DMS53 (cell line): ENCODE measurements at regions not wholly inside any gene's neighbourhood (a gene's known extent, or its start where the extent isn't known, plus 50 kb on each side); places are given as distances from the start of the nearest gene placed in this dataset.
A peak's percentile ranks its signal among the peaks of the same experiment; 100 is the strongest.
"Not testable (repeated sequence)": the region's sequence is repeated elsewhere in the genome, so short reads cannot be mapped to it uniquely, and the experiment has no call there.

Source experiments
- DNase-seq: peaks from one replicate; lab custom pipeline; 2025; lab: John Stamatoyannopoulos, UW

GRCh38 chr20:12113468-12114371, 196.0 kb downstream of the BTBD3 start:
- peak; percentile 46 for DNase-seq

DNA sequence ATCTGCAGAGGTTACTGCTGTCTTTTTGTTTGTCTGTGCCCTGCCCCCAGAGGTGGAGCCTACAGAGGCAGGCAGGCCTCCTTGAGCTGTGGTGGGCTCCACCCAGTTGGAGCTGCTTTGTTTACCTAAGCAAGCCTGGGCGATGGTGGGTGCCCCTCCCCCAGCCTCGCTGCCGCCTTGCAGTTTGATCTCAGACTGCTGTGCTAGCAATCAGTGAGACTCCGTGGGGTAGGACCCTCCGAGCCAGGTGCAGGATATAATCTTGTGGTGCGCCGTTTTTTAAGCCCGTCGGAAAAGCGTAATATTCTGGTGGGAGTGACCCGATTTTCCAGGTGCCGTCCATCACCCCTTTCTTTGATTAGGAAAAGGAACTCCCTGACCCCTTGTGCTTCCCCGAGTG, 211.4 kb downstream of the BTBD3 start:
- not testable (repeated sequence) for DNase-seq

DNA sequence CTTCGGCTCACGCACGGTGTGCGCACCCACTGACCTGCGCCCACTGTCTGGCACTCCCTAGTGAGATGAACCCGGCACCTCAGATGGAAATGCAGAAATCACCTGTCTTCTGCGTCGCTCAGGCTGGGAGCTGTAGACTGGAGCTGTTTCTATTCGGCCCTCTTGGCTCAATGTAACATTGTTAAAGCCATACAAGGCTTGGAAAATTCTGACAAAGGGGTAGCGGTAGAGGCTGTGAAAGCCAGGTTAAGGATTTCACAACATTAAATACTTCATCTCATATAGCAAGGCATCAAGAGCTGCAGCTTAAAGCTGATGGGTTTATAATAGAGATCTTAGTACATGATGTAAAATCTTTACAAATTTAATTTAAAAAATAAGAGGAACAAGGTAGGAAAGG, 211.8 kb downstream of the BTBD3 start:
- peak; percentile 53 for DNase-seq

GRCh38 chr20:12130781-12131180, 213.1 kb downstream of the BTBD3 start:
- DNase-seq, result no peak

DNA sequence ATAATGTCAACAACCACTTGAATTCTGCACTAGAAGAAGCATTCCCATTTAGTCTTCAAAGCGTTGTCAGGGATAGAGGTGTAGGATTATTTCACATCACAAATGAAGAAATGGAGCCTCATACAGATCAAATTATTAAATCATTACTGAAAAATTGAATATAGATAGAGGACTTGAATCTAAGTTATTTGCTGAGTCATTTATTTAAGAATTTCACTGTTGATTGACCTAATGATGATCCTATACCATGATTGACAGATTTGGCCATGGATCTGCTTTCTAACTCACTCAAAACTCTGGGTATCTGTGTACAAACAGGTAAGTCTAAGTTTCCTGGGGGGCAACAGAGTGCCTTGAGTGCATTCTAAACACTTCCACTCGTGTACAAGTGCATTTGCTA, 215.9 kb downstream of the BTBD3 start:
- DNase-seq, result no peak

DNA sequence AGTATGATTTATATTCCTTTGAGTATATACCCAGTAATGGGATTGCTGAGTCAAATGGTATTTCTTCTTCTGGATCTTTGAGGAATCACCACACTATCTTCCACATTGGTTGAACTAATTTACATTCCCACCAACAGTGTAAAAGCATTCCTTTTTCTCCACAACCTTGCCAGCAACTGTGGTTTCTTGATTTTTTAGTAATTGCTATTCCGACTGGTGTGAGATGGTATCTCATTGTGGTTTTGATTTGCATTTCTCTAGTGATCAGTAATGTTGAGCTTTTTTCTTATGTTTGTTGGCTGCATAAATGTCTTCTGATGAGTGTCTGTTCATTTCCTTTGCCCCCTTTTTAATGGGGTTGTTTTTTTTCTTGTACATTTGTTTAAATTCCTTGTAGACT, 228.3 kb downstream of the BTBD3 start:
- DNase-seq, result not testable (repeated sequence)

DNA sequence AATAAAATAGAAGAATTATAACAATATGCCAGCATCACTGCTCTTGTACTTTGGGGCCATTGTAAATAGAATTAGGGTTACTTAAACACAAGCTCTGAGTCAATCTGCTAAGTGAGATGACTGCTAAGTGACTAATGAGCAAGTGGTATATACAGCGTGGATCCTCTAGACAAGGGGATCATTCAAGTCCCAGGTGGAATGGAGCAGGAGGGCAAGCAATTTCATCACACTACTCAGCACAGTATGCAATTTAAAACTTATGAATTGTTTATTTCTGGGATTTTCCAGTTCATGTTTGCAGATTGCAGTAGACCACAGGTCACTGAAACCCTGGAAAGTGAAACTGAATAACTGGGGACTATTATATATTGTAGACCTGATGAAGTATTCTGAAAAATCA, 235.3 kb downstream of the BTBD3 start:
- DNase-seq, result peak; percentile 18

DNA sequence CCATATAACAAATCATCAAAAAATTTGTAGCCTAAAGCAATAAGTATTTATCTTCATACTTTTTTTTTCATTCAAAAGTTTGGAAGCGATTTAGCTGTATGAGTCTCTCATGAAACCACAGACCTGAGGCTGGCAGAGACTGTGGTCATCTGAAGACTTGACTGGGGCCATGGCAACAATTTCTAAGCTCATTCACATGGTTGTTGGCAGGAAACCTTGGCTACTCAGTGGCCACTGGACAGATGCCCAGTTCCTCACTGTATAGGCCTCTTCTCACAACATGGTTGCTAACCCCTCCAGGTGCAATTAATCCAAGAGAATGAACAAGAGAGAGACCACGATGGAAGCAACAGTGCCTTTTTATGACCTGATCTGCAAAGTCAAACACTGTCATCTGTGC, 235.9 kb downstream of the BTBD3 start:
- DNase-seq, result peak; percentile 20

DNA sequence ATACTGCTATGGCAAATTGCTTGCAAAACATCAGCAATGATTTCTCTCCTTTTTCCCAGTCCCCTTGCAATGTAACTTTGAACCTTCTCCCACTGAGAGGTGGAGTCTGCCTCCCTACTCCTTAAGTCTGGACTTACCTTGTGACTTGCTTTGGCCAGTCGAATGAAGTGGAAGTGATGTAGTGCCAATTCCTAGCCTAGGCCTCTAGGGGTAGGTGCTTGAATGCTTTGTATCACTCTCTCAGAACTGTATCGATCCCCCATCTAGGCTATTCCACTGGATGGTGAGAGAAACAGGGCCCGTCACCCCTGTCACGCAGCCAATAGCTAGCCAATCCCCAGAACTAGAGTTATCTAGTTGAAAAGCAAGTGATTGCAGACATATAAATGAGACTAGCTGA, 238.6 kb downstream of the BTBD3 start:
- DNase-seq, result no peak

- DNase-seq, result no peak
These were observed 241.6 kb downstream of the BTBD3 start for GRCh38 chr20:12159261-12159660.

- DNase-seq, result peak; percentile 19
These were observed 244.0 kb downstream of the BTBD3 start for GRCh38 chr20:12161734-12162133.

- DNase-seq, result peak; percentile 8
These were observed 248.5 kb downstream of the BTBD3 start for GRCh38 chr20:12166053-12166717.

GRCh38 chr20:12170406-12170805, 252.7 kb downstream of the BTBD3 start:
- DNase-seq, result no peak

DNA sequence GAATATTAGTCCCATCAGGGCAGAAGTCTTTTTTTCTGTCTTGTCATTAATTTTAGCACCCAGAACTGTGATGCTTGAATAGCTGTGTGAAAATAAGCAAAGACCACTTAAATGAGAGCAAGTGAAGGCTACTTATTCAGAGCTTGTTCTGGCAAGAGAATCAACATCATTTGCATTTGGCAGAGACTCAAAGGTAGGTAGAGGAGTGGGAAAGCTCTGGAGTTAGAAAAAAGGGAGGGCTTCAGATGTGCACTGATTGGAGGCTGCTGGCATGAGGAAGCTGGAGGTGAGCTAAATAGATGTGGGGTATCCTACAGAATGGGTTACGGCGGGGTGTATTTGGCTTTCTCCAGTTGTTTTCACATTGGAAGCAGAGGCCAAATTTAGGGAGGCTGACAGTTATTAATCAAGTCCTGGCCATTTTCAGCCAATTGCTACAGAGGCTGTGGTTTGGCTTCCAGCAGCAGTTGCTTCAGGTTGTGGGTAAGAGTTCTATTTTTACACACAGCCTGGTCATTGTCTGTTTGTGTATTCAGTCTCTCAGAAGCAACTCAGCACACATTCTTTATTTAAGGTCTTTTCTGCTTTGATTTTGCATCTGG, 254.3 kb downstream of the BTBD3 start:
- DNase-seq, result peak; percentile 6

GRCh38 chr20:12173347-12174012, 255.8 kb downstream of the BTBD3 start:
- no peak for DNase-seq

DNA sequence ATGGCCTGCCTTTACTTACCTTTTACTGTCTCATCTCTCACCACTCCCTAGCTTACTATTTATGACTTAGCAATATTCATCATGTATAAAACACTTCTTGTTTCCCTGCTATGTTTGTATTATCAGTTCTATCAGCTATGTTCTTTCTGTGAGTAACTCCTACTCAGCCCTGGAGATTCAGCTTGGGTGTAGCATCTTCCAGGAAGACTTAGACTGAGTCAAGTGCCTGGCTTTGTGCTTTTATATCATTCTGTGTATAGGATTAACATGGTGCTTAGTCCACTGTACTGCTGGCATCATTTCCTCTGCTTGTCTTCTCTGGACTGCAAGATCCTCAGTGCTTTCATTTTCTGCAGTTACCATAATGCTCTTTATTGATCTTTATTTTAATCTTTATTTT, 257.8 kb downstream of the BTBD3 start:
- no peak for DNase-seq

GRCh38 chr20:12177657-12178293, 260.1 kb downstream of the BTBD3 start:
- DNase-seq, result peak; percentile 75

GRCh38 chr20:12179692-12180091, 262.0 kb downstream of the BTBD3 start:
- no peak for DNase-seq

- DNase-seq, result peak; percentile 19
These were observed 262.5 kb downstream of the BTBD3 start for GRCh38 chr20:12180107-12180661.

GRCh38 chr20:12198281-12198680, 280.6 kb downstream of the BTBD3 start:
- DNase-seq, result no peak

DNA sequence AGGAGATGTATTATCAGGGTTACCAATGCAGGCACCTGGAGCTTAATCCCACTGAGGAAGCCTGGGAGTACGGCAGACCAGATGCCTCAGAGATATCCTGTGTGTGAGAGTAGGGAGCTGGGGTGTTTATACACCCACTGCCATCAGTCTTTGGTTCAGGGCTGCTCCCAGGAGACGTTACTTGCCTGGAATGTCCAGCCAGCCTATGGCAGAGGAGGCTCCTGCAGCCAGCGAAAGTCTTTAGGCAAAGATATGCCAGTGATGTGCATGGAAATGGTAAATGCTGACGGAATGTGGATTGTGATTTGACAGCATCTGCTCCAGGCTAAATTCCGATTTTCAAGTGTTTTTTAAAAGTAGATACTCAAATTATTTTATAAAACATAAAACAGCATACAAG, 282.0 kb downstream of the BTBD3 start:
- DNase-seq, result no peak
